SK-N-MC (cell line): ENCODE measurements at regions not wholly inside any gene's neighbourhood (a gene's known extent, or its start where the extent isn't known, plus 50 kb on each side); places are given as distances from the start of the nearest gene placed in this dataset.

Experiments
- EZH2 ChIP-seq: fragments of 200-600 bp; sonication (generic); IDR thresholded peaks from one replicate; pipeline ENCODE4 v1.6.1; 2017; ENCODE audit warnings: antibody characterized with exemption
- POLR2AphosphoS5 ChIP-seq: IDR thresholded peaks from 2 replicates; pipeline ENCODE4 v1.6.1; 2012; ENCODE audit warnings: mild to moderate bottlenecking, low read depth, low read length, borderline replicate concordance

GRCh38 chr4:151584101-151584500 lies 175.1 kb downstream of the FHIP1A start:
- no peak for TF ChIP-seq EZH2
- TF ChIP-seq POLR2AphosphoS5 = no peak
